GM19372 (cell line): ENCODE measurements at regions not wholly inside any gene's neighbourhood (a gene's known extent, or its start where the extent isn't known, plus 50 kb on each side); places are given as distances from the start of the nearest gene placed in this dataset.

Experiments
- ATAC-seq: cut with Tn5 transposase; IDR thresholded peaks from one replicate; pipeline ENCODE4 v1.9.1; 2021; ENCODE audit warnings: mild to moderate bottlenecking, low read depth, moderate library complexity; ENCODE audit not compliant: unreplicated experiment

- ATAC-seq, result no peak
Observed at GRCh38 chr10:91170418-91170817, 50.0 kb upstream of the PCGF5 start.
